SU-DHL-6 (cell line): ENCODE measurements at regions not wholly inside any gene's neighbourhood (a gene's known extent, or its start where the extent isn't known, plus 50 kb on each side); places are given as distances from the start of the nearest gene placed in this dataset.

Source experiments
- H2AFZ ChIP-seq: fragments of 200-600 bp; sonication (generic); 2 replicates; pipeline ENCODE4 v1.6.1; 2014; ENCODE audit warnings: low read depth, mild to moderate bottlenecking, moderate library complexity, mixed read lengths, antibody characterized with exemption, low read length; ENCODE audit not compliant: severe bottlenecking
- H3F3A ChIP-seq: fragments of 200-600 bp; shearing (Covaris generic); 2 replicates; pipeline ENCODE4 v1.6.0; 2016; ENCODE audit warnings: antibody characterized with exemption, mild to moderate bottlenecking; ENCODE audit not compliant: insufficient read depth
- H3K27ac ChIP-seq: fragments of 200-600 bp; sonication (generic); 2 replicates; pipeline ENCODE4 v1.5.1; 2016; ENCODE audit warnings: low read depth, mild to moderate bottlenecking, low read length, moderate library complexity, mixed read lengths
- H3K27me3 ChIP-seq: fragments of 200-600 bp; sonication (generic), shearing (Covaris generic); 2 replicates; pipeline ENCODE4 v1.6.0; 2014; ENCODE audit warnings: mild to moderate bottlenecking, low read length
- H3K36me3 ChIP-seq: fragments of 200-600 bp; sonication (generic); 2 replicates; pipeline ENCODE4 v1.6.1; 2014; ENCODE audit warnings: mild to moderate bottlenecking, low read length, mixed read lengths
- H3K4me2 ChIP-seq: fragments of 300-600, 200-600 bp; shearing (Covaris generic), sonication (generic); 2 replicates; pipeline ENCODE4 v1.6.0; 2014; ENCODE audit warnings: low read length, low read depth, mild to moderate bottlenecking; ENCODE audit not compliant: poor library complexity, severe bottlenecking
- H3K4me3 ChIP-seq: fragments of 200-600 bp; sonication (generic); 2 replicates; pipeline ENCODE4 v1.5.1; 2014; ENCODE audit warnings: antibody characterized with exemption, low read length, mild to moderate bottlenecking, mixed read lengths; ENCODE audit not compliant: insufficient read depth, poor library complexity, severe bottlenecking
- H3K79me2 ChIP-seq: fragments of 200-600 bp; sonication (generic); 2 replicates; pipeline ENCODE4 v1.6.1; 2014; ENCODE audit warnings: mild to moderate bottlenecking, low read length, moderate library complexity; ENCODE audit not compliant: insufficient read depth
- H3K9ac ChIP-seq: fragments of 200-600 bp; sonication (generic); 2 replicates; pipeline ENCODE4 v1.7.0; 2014; ENCODE audit warnings: mild to moderate bottlenecking, low read length
- H3K9me2 ChIP-seq: fragments of 200-600 bp; sonication (generic); replicated peaks from 2 replicates; pipeline ENCODE4 v1.6.1; 2014; ENCODE audit warnings: low read length; ENCODE audit not compliant: insufficient read depth
- H3K9me3 ChIP-seq: fragments of 200-600 bp; sonication (generic); 2 replicates; pipeline ENCODE4 v1.6.1; 2014; ENCODE audit warnings: low read length, mixed read lengths; ENCODE audit not compliant: insufficient read depth
- H4K20me1 ChIP-seq: fragments of 200-600 bp; sonication (generic); 2 replicates; pipeline ENCODE4 v1.6.1; 2014; ENCODE audit warnings: low read depth, mild to moderate bottlenecking, antibody characterized with exemption, low read length, moderate library complexity, mixed read lengths
- CTCF ChIP-seq: fragments of 200-600 bp; sonication (generic); IDR thresholded peaks from one replicate; pipeline ENCODE4 v1.5.1; 2017; ENCODE audit warnings: antibody characterized with exemption, mild to moderate bottlenecking, low read length, moderate library complexity; ENCODE audit not compliant: insufficient read depth, poor library complexity, severe bottlenecking
- EZH2phosphoT487 ChIP-seq: fragments of 200-600 bp; sonication (generic), shearing (Covaris generic); conservative IDR thresholded peaks from 2 replicates; pipeline ENCODE4 v1.6.1; 2018; ENCODE audit warnings: mild to moderate bottlenecking, antibody characterized with exemption, low read length, moderate library complexity, mixed read lengths

GRCh38 chr4:32189130-32189529 is 1469.0 kb downstream of the PCDH7 start:
- Histone ChIP-seq H3K79me2 (no peaks in the 10 kb centered on the region), H3K27me3 (no peaks in the 10 kb centered on the region), H3K4me2 (no peak overlapping the region), H4K20me1 (no peaks in the 10 kb centered on the region), H3K9me2 (no peaks in the 10 kb centered on the region), H3K27ac (no peak overlapping the region), H3K4me3 (no peak overlapping the region), H2AFZ (no peak overlapping the region), H3F3A (no peaks in the 10 kb centered on the region), H3K9ac (no peak overlapping the region), H3K9me3 (peaks cover 19% of the 10 kb centered on the region; the same call in 1 of the 2 replicates), H3K36me3 (peaks cover 10% of the 10 kb centered on the region; the same call in 1 of the 2 replicates)
- TF ChIP-seq EZH2phosphoT487: no peak

GRCh38 chr4:32189788-32190187 is 1469.6 kb downstream of the PCDH7 start:
- H3K4me2 ChIP-seq: no peak overlapping the region
- H3K27me3 ChIP-seq: no peaks in the 10 kb centered on the region
- no peak overlapping the region for H3K4me3 ChIP-seq
- no peak for TF ChIP-seq EZH2phosphoT487
- no peak for TF ChIP-seq CTCF
- peaks cover 10% of the 10 kb centered on the region; the same call in 1 of the 2 replicates for H3K36me3 ChIP-seq
- no peaks in the 10 kb centered on the region for H3F3A ChIP-seq
- H3K79me2 ChIP-seq: no peaks in the 10 kb centered on the region
- H2AFZ ChIP-seq: no peak overlapping the region
- no peaks in the 10 kb centered on the region for H4K20me1 ChIP-seq
- no peak overlapping the region for H3K9ac ChIP-seq
- H3K9me3 ChIP-seq: peaks cover 18% of the 10 kb centered on the region; the same call in 1 of the 2 replicates
- no peak overlapping the region for H3K27ac ChIP-seq
- H3K9me2 ChIP-seq: no peaks in the 10 kb centered on the region

- no peaks in the 10 kb centered on the region for H3K79me2 ChIP-seq
- H2AFZ ChIP-seq: peak overlapping the region; percentile 68
- H3K9ac ChIP-seq: no peak overlapping the region
These were observed 1471.8 kb downstream of the PCDH7 start for GRCh38 chr4:32191961-32192360.

More at GRCh38 chr4:32191961-32192360, 1471.8 kb downstream of the PCDH7 start:
- Histone ChIP-seq H3K9me3 (peaks cover 27% of the 10 kb centered on the region; the same call in 1 of the 2 replicates), H4K20me1 (no peaks in the 10 kb centered on the region), H3K27me3 (no peaks in the 10 kb centered on the region), H3K36me3 (peaks cover 16% of the 10 kb centered on the region), H3K4me3 (no peak overlapping the region), H3K9me2 (no peaks in the 10 kb centered on the region), H3K27ac (no peak overlapping the region), H3F3A (no peaks in the 10 kb centered on the region), H3K4me2 (no peak overlapping the region)
- TF ChIP-seq EZH2phosphoT487 (no peak), CTCF (no peak)
